KMS-11 (cell line): ENCODE measurements at regions not wholly inside any gene's neighbourhood (a gene's known extent, or its start where the extent isn't known, plus 50 kb on each side); places are given as distances from the start of the nearest gene placed in this dataset.

Source experiments
- H2AFZ ChIP-seq: fragments of 200-600 bp; sonication (generic); 2 replicates; pipeline ENCODE4 v1.6.1; 2016; ENCODE audit warnings: antibody characterized with exemption, mixed run types, low read depth
- H3K27ac ChIP-seq: fragments of 200-600 bp; sonication (generic); 2 replicates; pipeline ENCODE4 v1.6.1; 2016; ENCODE audit warnings: mild to moderate bottlenecking, mixed run types
- H3K27me3 ChIP-seq: fragments of 200-600 bp; sonication (generic); 2 replicates; pipeline ENCODE4 v1.6.1; 2017; ENCODE audit warnings: mild to moderate bottlenecking, low read depth, mixed run types, moderate library complexity; ENCODE audit not compliant: insufficient read depth
- H3K36me3 ChIP-seq: fragments of 200-600 bp; sonication (generic); 2 replicates; pipeline ENCODE4 v1.6.1; 2017; ENCODE audit warnings: mild to moderate bottlenecking, mixed run types; ENCODE audit not compliant: insufficient read depth
- H3K4me1 ChIP-seq: fragments of 200-600 bp; sonication (generic); 2 replicates; pipeline ENCODE4 v1.6.1; 2016; ENCODE audit warnings: mild to moderate bottlenecking, low read depth, mixed run types; ENCODE audit not compliant: poor library complexity, severe bottlenecking
- H3K4me2 ChIP-seq: fragments of 200-600 bp; sonication (generic); 2 replicates; pipeline ENCODE4 v1.7.0; 2016; ENCODE audit warnings: mild to moderate bottlenecking, mixed run types
- H3K4me3 ChIP-seq: fragments of 200-600 bp; sonication (generic); IDR thresholded peaks from 2 replicates; pipeline ENCODE4 v1.6.1; 2017; ENCODE audit warnings: low read depth, low read length, mixed read lengths; ENCODE audit not compliant: insufficient read depth
- H3K79me2 ChIP-seq: fragments of 200-600 bp; sonication (generic); 2 replicates; pipeline ENCODE4 v1.6.1; 2016; ENCODE audit warnings: low read depth, mixed run types; ENCODE audit not compliant: insufficient read depth
- H3K9ac ChIP-seq: fragments of 200-600 bp; sonication (generic); 2 replicates; pipeline ENCODE4 v1.6.1; 2016; ENCODE audit warnings: mild to moderate bottlenecking, mixed run types
- H4K20me1 ChIP-seq: fragments of 200-600 bp; sonication (generic); 2 replicates; pipeline ENCODE4 v1.6.1; 2016; ENCODE audit warnings: mild to moderate bottlenecking, mixed run types; ENCODE audit not compliant: insufficient read depth
- CTCF ChIP-seq: fragments of 200-600 bp; sonication (generic); conservative IDR thresholded peaks from 2 replicates; pipeline ENCODE4 v1.6.1; 2017; ENCODE audit warnings: low read depth, mild to moderate bottlenecking, antibody characterized with exemption, low read length, moderate library complexity, mixed read lengths

GRCh38 chr4:164508097-164508496 lies 245.8 kb upstream of the SMIM31 start:
- no peak overlapping the region for H3K4me3 ChIP-seq
- H3K9ac ChIP-seq, result no peak overlapping the region
- no peak overlapping the region for H2AFZ ChIP-seq
- H4K20me1 ChIP-seq, result no peaks in the 10 kb centered on the region
- no peaks in the 10 kb centered on the region for H3K36me3 ChIP-seq
- no peaks in the 10 kb centered on the region for H3K27me3 ChIP-seq
- H3K79me2 ChIP-seq, result no peaks in the 10 kb centered on the region
- H3K27ac ChIP-seq, result no peak overlapping the region
- no peak for TF ChIP-seq CTCF
- no peak overlapping the region for H3K4me2 ChIP-seq
- no peaks in the 10 kb centered on the region for H3K4me1 ChIP-seq

- Histone ChIP-seq H3K27ac (no peak overlapping the region), H3K4me2 (no peak overlapping the region), H3K4me3 (no peak overlapping the region), H4K20me1 (no peaks in the 10 kb centered on the region), H3K27me3 (no peaks in the 10 kb centered on the region), H2AFZ (no peak overlapping the region), H3K36me3 (no peaks in the 10 kb centered on the region), H3K4me1 (no peaks in the 10 kb centered on the region), H3K79me2 (no peaks in the 10 kb centered on the region), H3K9ac (no peak overlapping the region)
- no peak for TF ChIP-seq CTCF
Measured at GRCh38 chr4:164508771-164509170, 245.2 kb upstream of the SMIM31 start.

GRCh38 chr4:164509951-164510350 lies 244.0 kb upstream of the SMIM31 start:
- H3K4me1 ChIP-seq, result no peaks in the 10 kb centered on the region
- H3K4me2 ChIP-seq, result no peak overlapping the region
- no peak overlapping the region for H3K27ac ChIP-seq

GRCh38 chr4:164512124-164512523 lies 241.8 kb upstream of the SMIM31 start:
- TF ChIP-seq CTCF, result no peak
- Histone ChIP-seq H3K4me1 (no peaks in the 10 kb centered on the region), H3K27me3 (no peaks in the 10 kb centered on the region), H3K4me3 (no peak overlapping the region), H3K27ac (no peak overlapping the region), H3K4me2 (no peak overlapping the region), H3K79me2 (no peaks in the 10 kb centered on the region), H2AFZ (no peak overlapping the region), H3K9ac (no peak overlapping the region), H4K20me1 (no peaks in the 10 kb centered on the region), H3K36me3 (no peaks in the 10 kb centered on the region)

More at GRCh38 chr4:164509951-164510350, 244.0 kb upstream of the SMIM31 start:
- no peaks in the 10 kb centered on the region for H4K20me1 ChIP-seq
- TF ChIP-seq CTCF, result no peak
- H3K27me3 ChIP-seq, result no peaks in the 10 kb centered on the region
- H3K79me2 ChIP-seq, result no peaks in the 10 kb centered on the region
- H3K4me3 ChIP-seq, result no peak overlapping the region
- no peak overlapping the region for H3K9ac ChIP-seq
- H3K36me3 ChIP-seq, result no peaks in the 10 kb centered on the region
- no peak overlapping the region for H2AFZ ChIP-seq
